Endodermal cell (in vitro differentiated cells): ENCODE measurements at regions not wholly inside any gene's neighbourhood (a gene's known extent, or its start where the extent isn't known, plus 50 kb on each side); places are given as distances from the start of the nearest gene placed in this dataset.

Source experiments
- DNase-seq: peaks from one replicate; pipeline ENCODE4 v3.0.0-alpha.2; 2017
- H3K27ac ChIP-seq: 2 replicates; pipeline ENCODE4 v1.5.1; 2013; ENCODE audit warnings: mild to moderate bottlenecking, low read depth, low read length, moderate library complexity
- H3K27me3 ChIP-seq: 2 replicates; pipeline ENCODE4 v1.6.1; 2013; ENCODE audit warnings: mild to moderate bottlenecking, low read length, moderate library complexity; ENCODE audit not compliant: insufficient read depth, control insufficient read depth, poor library complexity, severe bottlenecking
- H3K36me3 ChIP-seq: 2 replicates; pipeline ENCODE4 v1.7.0; 2013; ENCODE audit warnings: mild to moderate bottlenecking, low read length, moderate library complexity; ENCODE audit not compliant: control insufficient read depth, insufficient read depth
- H3K4me1 ChIP-seq: one replicate; pipeline ENCODE4 v1.7.0; 2013; ENCODE audit warnings: low read length; ENCODE audit not compliant: control insufficient read depth, insufficient read depth
- H3K4me3 ChIP-seq: 2 replicates; pipeline ENCODE4 v1.5.1; 2013; ENCODE audit warnings: mild to moderate bottlenecking, low read length, moderate library complexity
- H3K9ac ChIP-seq: 2 replicates; pipeline ENCODE4 v1.6.1; 2013; ENCODE audit warnings: mild to moderate bottlenecking, low read length, moderate library complexity; ENCODE audit not compliant: poor library complexity, severe bottlenecking; ENCODE audit errors: extremely low read depth
- H3K9me3 ChIP-seq: 2 replicates; pipeline ENCODE4 v1.6.1; 2013; ENCODE audit warnings: mild to moderate bottlenecking, low read length, moderate library complexity; ENCODE audit not compliant: control insufficient read depth
- H3K27ac Mint-ChIP-seq: 2 replicates; pipeline ENCODE4 v1.8.0; 2020; ENCODE audit warnings: mixed read lengths
- H3K27me3 Mint-ChIP-seq: 2 replicates; pipeline ENCODE4 v1.8.0; 2021; ENCODE audit warnings: mild to moderate bottlenecking, mixed read lengths; ENCODE audit not compliant: insufficient read depth
- H3K36me3 Mint-ChIP-seq: 2 replicates; pipeline ENCODE4 v1.8.0; 2020; ENCODE audit warnings: low read depth, mixed read lengths
- H3K4me1 Mint-ChIP-seq: 2 replicates; pipeline ENCODE4 v1.8.0; 2020; ENCODE audit warnings: mixed read lengths
- H3K4me3 Mint-ChIP-seq: 2 replicates; pipeline ENCODE4 v1.8.0; 2020; ENCODE audit warnings: mild to moderate bottlenecking, moderate library complexity, mixed read lengths
- H3K9me3 Mint-ChIP-seq: 2 replicates; pipeline ENCODE4 v1.8.0; 2020; ENCODE audit warnings: mild to moderate bottlenecking, mixed read lengths
- WGBS, 2 experiments: methylation state at CpG; one replicate each; pipeline versions ENCODE4 v1.1.5 to v1.1.7; 2013; ENCODE audit warnings: missing lambda C conversion rate in 2 of 2, mixed read lengths in 1 of 2; ENCODE audit not compliant: insufficient coverage in 1 of 2, insufficient read length in 1 of 2; 5-methylcytosine and 5-hydroxymethylcytosine counted together
- TF ChIP-seq, protein P1 (sequence below): fragments of 200-600 bp; sonication (generic); conservative IDR thresholded peaks from 2 replicates; pipeline ENCODE4 v1.5.0; 2021; ENCODE audit warnings: antibody characterized with exemption, mild to moderate bottlenecking

GRCh38 chr2:215205787-215206186, 67.4 kb upstream of the ABCA12 start:
- WGBS, 2 experiments, result 67 to 79% methylated on average over 2 of the region's 4 CpGs
- Histone ChIP-seq H3K36me3 (no peaks in the 10 kb centered on the region), H3K27ac (no peak overlapping the region), H3K4me1 (no peaks in the 10 kb centered on the region), H3K4me3 (no peak overlapping the region), H3K27me3 (no peaks in the 10 kb centered on the region), H3K9ac (no peak overlapping the region), H3K9me3 (peaks cover 50% of the 10 kb centered on the region)
- Mint-ChIP-seq H3K36me3 (peaks cover 6% of the 10 kb centered on the region), H3K27me3 (no peaks in the 10 kb centered on the region), H3K27ac (no peak overlapping the region), H3K4me3 (no peak overlapping the region), H3K9me3 (peaks cover 56% of the 10 kb centered on the region), H3K4me1 (no peaks in the 10 kb centered on the region)
- TF ChIP-seq, protein P1, sequence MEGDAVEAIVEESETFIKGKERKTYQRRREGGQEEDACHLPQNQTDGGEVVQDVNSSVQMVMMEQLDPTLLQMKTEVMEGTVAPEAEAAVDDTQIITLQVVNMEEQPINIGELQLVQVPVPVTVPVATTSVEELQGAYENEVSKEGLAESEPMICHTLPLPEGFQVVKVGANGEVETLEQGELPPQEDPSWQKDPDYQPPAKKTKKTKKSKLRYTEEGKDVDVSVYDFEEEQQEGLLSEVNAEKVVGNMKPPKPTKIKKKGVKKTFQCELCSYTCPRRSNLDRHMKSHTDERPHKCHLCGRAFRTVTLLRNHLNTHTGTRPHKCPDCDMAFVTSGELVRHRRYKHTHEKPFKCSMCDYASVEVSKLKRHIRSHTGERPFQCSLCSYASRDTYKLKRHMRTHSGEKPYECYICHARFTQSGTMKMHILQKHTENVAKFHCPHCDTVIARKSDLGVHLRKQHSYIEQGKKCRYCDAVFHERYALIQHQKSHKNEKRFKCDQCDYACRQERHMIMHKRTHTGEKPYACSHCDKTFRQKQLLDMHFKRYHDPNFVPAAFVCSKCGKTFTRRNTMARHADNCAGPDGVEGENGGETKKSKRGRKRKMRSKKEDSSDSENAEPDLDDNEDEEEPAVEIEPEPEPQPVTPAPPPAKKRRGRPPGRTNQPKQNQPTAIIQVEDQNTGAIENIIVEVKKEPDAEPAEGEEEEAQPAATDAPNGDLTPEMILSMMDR, result no peak
- no peak for DNase-seq

GRCh38 chr2:215191477-215191876, 53.1 kb upstream of the ABCA12 start:
- H3K4me3 Mint-ChIP-seq, result no peak overlapping the region
- no peak overlapping the region for H3K27ac ChIP-seq
- no peaks in the 10 kb centered on the region for H3K36me3 Mint-ChIP-seq
- no peak overlapping the region for H3K9ac ChIP-seq
- 83 to 94% methylated on average over 1 to 2 of the region's 2 CpGs for WGBS, 2 experiments
- no peak overlapping the region for H3K4me3 ChIP-seq
- no peaks in the 10 kb centered on the region for H3K27me3 ChIP-seq
- H3K9me3 Mint-ChIP-seq, result peaks cover 4% of the 10 kb centered on the region
- TF ChIP-seq, protein P1, result no peak
- H3K36me3 ChIP-seq, result no peaks in the 10 kb centered on the region
- no peaks in the 10 kb centered on the region for H3K4me1 ChIP-seq
- DNase-seq, result no peak
- H3K27me3 Mint-ChIP-seq, result no peaks in the 10 kb centered on the region
- H3K9me3 ChIP-seq, result no peaks in the 10 kb centered on the region
- H3K4me1 Mint-ChIP-seq, result no peaks in the 10 kb centered on the region
- H3K27ac Mint-ChIP-seq, result no peak overlapping the region

DNA sequence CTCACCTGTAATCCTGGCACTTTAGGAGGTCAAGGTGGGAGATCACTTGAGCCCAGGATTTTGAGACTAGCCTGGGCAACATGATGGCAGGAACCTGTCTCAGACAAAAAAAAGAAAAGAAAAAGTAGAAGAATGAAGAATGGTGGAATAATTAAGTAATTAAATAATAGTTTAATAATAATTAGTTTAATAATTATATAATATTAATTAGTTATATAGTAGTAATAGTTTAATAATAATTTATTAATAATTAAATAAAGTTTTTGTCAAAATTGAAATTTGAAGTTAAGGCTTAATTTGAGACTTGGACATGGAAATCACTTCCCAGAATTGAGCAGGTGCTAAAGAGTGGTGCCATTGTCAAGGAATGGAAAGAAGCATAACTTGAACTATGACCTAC, 52.2 kb upstream of the ABCA12 start:
- H3K9me3 Mint-ChIP-seq, result peaks cover under 1% of the 10 kb centered on the region
- H3K36me3 ChIP-seq, result no peaks in the 10 kb centered on the region
- no peak overlapping the region for H3K27ac Mint-ChIP-seq
- H3K4me3 ChIP-seq, result no peak overlapping the region
- H3K27me3 Mint-ChIP-seq, result no peaks in the 10 kb centered on the region
- TF ChIP-seq, protein P1, result no peak
- H3K36me3 Mint-ChIP-seq, result no peaks in the 10 kb centered on the region
- H3K4me1 Mint-ChIP-seq, result no peaks in the 10 kb centered on the region
- no peak for DNase-seq
- H3K4me1 ChIP-seq, result no peaks in the 10 kb centered on the region
- H3K9ac ChIP-seq, result no peak overlapping the region
- no peak overlapping the region for H3K27ac ChIP-seq
- no peak overlapping the region for H3K4me3 Mint-ChIP-seq
- H3K9me3 ChIP-seq, result no peaks in the 10 kb centered on the region
- no peaks in the 10 kb centered on the region for H3K27me3 ChIP-seq
